Stomach (tissue), 8 donors: ENCODE measurements at regions not wholly inside any gene's neighbourhood (a gene's known extent, or its start where the extent isn't known, plus 50 kb on each side); places are given as distances from the start of the nearest gene placed in this dataset.

Source experiments
- DNase-seq, 2 donors: peaks; one replicate each; pipeline versions ENCODE4 v3.0.0 to v3.0.0-alpha.2; 2013 to 2019
- H3K27ac ChIP-seq, 5 donors: fragments of 200-600 bp in 4 of 5; sonication (generic) in 4 of 5; one replicate each; pipeline ENCODE4 v1.5.1; 2013 to 2019; ENCODE audit warnings: mild to moderate bottlenecking in 1 of 5, moderate library complexity in 1 of 5
- H3K27me3 ChIP-seq, 3 donors: fragments of 200-600 bp; sonication (generic); one replicate each; pipeline ENCODE4 v1.5.1; 2017 to 2019; ENCODE audit warnings: mixed run types in 1 of 3
- H3K36me3 ChIP-seq, 4 donors: fragments of 200-600 bp; sonication (generic); 1 replicate in 3 of 4; 2 replicates in 1 of 4; pipeline ENCODE4 v1.5.1; 2016 to 2019
- H3K4me1 ChIP-seq, 4 donors: fragments of 200-600 bp; sonication (generic); one replicate each; pipeline ENCODE4 v1.5.1; 2016 to 2019
- H3K4me3 ChIP-seq, 4 donors: fragments of 200-600 bp; sonication (generic) in 3 of 4; one replicate each; pipeline ENCODE4 v1.5.1; 2016 to 2019; ENCODE audit warnings: mild to moderate bottlenecking in 1 of 4
- H3K9me3 ChIP-seq, 4 donors: fragments of 200-600 bp; sonication (generic); one replicate each; pipeline ENCODE4 v1.5.1; 2016 to 2019
- EP300 ChIP-seq: sonication (generic); formaldehyde crosslinking; IDR thresholded peaks from one replicate; pipeline ENCODE4 v1.6.1; 2017; ENCODE audit warnings: antibody characterized with exemption
- POLR2A ChIP-seq, 4 donors: fragments of 450-650 bp; IDR thresholded peaks; one replicate each; pipeline ENCODE4 v1.6.1; 2016; ENCODE audit warnings: antibody characterized with exemption in 4 of 4, control low read depth in 2 of 4, mild to moderate bottlenecking in 1 of 4, moderate library complexity in 1 of 4
- POLR2AphosphoS5 ChIP-seq, 3 donors: sonication (generic); formaldehyde crosslinking; IDR thresholded peaks; one replicate each; pipeline ENCODE4 v1.6.1; 2016; ENCODE audit warnings: antibody characterized with exemption in 3 of 3
- WGBS, 5 donors: extraction: QIAGEN DNeasy Blood & Tissue Kit in 3 of 5; methylation state at CpG; one replicate each; pipeline versions ENCODE4 v1.1.5 to v1.1.7; 2013 to 2018; 5-methylcytosine and 5-hydroxymethylcytosine counted together
- intact Hi-C: fragments of 100-400 bp; cut with DNase I; formaldehyde crosslinking; loops from one replicate; pipeline ENCODE4 v1.15.1; 2023; ENCODE audit warnings: low total_unique reads
- TF ChIP-seq, protein P1 (sequence below), 7 experiments: fragments of 450-650 bp in 4 of 7; fragments of 200-600 bp in 3 of 7; sonication (generic) in 3 of 7; IDR thresholded peaks; one replicate each; pipeline ENCODE4 v1.5.1; 2016 to 2019; ENCODE audit warnings: antibody characterized with exemption in 7 of 7, control low read depth in 2 of 7, mild to moderate bottlenecking in 1 of 7
- donor health status: healthy with polysubstance abuse.
- donor health status: Bipolar disorder and iron deficiency.
- donor health status: healthy.

DNA sequence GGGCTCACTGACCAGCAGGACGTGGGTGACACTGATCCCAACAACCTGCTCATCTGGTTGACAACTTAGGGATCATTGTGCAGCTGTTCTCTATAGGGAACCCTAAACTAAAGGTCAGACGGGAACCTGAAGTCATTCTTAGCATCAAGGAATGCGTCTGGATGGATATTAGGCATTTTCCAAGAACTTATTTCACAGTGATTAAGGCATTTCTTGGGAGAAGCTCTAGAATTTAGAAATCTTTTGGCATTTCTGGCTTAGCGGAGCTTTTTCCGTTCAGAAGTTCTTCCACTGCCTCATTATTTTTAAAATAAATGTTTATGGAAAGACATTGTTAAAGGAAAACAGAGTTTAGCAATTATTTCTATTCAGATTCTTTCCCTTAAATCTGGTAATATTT is 303.3 kb upstream of the IGFBP3 start:
- no peak for TF ChIP-seq EP300
- H3K36me3 ChIP-seq, result no peaks in the 10 kb centered on the region
- no peaks in the 10 kb centered on the region for H3K27me3 ChIP-seq
- no peak overlapping the region for H3K27ac ChIP-seq
- peak in 1 of 2 donors; percentile 35 for DNase-seq
- intact Hi-C loops, result no loop called here
- no peaks in the 10 kb centered on the region for H3K4me1 ChIP-seq
- no peaks in the 10 kb centered on the region for H3K9me3 ChIP-seq
- H3K4me3 ChIP-seq, result no peak overlapping the region
- 55 to 73% (median 61%) methylated on average over 5 of the region's 5 CpGs for WGBS, 5 donors

DNA sequence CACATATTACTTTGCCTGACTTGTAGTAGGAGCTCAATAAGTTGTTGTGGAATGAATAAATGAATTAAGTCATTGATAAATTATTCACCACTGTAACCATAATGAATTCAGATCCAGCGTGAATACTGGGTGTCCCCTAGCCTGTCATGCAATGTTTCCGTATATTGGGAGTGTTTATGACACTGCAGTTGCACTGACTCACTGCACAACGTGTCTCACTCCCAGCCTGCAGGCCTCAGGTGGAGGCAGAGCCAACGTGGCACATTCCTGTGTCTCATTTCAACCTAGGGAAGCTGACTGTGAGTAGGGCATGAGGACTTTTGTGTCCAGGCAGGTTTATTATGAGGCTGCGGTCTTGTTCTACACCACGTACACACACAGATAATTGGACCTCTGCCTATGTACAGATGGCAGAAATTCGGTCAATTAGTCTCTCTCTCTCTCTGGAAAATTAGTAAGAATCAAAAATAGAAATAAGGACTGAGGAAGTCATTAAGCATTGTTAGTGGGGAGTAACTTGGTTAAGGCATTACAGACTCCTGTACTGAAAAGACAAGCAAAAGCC is 299.1 kb upstream of the IGFBP3 start:
- Histone ChIP-seq H3K36me3 (no peaks in the 10 kb centered on the region), H3K27ac (no peak overlapping the region), H3K4me1 (peaks cover 0 to 6% (median 0%) of the 10 kb centered on the region in 4 donors), H3K27me3 (no peaks in the 10 kb centered on the region), H3K4me3 (no peak overlapping the region), H3K9me3 (no peaks in the 10 kb centered on the region)
- no peak for DNase-seq
- TF ChIP-seq POLR2A (IDR thresholded peaks at IDR 0.05), result no peak
- no peak for TF ChIP-seq POLR2AphosphoS5 (IDR thresholded peaks at IDR 0.05)
- no peak for TF ChIP-seq EP300
- TF ChIP-seq, protein P1, sequence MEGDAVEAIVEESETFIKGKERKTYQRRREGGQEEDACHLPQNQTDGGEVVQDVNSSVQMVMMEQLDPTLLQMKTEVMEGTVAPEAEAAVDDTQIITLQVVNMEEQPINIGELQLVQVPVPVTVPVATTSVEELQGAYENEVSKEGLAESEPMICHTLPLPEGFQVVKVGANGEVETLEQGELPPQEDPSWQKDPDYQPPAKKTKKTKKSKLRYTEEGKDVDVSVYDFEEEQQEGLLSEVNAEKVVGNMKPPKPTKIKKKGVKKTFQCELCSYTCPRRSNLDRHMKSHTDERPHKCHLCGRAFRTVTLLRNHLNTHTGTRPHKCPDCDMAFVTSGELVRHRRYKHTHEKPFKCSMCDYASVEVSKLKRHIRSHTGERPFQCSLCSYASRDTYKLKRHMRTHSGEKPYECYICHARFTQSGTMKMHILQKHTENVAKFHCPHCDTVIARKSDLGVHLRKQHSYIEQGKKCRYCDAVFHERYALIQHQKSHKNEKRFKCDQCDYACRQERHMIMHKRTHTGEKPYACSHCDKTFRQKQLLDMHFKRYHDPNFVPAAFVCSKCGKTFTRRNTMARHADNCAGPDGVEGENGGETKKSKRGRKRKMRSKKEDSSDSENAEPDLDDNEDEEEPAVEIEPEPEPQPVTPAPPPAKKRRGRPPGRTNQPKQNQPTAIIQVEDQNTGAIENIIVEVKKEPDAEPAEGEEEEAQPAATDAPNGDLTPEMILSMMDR (IDR thresholded peaks at IDR 0.05), result no peak
- WGBS, 5 donors, result 72 to 84% (median 78%) methylated on average over 7 of the region's 7 CpGs
- intact Hi-C loops, result no loop called here

DNA sequence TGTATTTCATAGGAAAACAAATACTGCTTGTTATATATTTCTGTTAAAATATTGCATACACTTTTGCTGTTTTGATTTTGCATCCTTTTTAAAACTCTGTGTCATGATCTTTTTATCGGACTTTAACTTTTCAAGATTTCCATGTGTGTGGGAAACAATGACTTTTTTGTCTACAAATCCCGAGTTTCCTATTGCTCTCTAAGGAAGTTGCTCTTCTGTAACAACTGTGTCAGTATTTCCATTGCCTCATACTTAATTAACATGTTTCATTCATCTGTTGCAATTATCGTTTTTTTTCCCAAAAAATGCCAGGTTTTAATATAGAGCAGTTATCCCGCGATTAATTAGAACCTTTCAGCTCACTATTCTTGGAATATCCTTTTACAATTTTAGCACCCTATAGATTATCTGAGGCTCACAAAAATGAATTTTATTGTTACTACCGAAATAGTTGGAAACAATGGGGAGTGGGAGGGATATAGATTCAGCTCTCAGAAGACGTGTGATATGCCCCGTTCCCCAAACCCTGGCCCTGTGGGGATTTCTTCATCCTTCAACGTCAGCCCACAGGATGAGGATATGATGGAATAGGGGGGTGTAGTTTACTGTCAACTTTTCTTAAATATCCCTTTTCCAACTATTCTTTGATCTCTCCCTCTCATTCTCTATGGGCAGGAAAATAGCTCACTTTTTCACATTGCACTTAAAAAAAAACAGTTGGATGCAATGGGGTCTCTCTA is 297.6 kb upstream of the IGFBP3 start:
- no peak for TF ChIP-seq POLR2A (IDR thresholded peaks at IDR 0.05)
- no peak for TF ChIP-seq EP300
- no peak for TF ChIP-seq POLR2AphosphoS5 (IDR thresholded peaks at IDR 0.05)
- TF ChIP-seq, protein P1 (IDR thresholded peaks at IDR 0.05), result no peak
- Histone ChIP-seq H3K27ac (no peak overlapping the region), H3K4me1 (peaks cover 0 to 6% (median 0%) of the 10 kb centered on the region in 4 donors), H3K9me3 (no peaks in the 10 kb centered on the region), H3K36me3 (no peaks in the 10 kb centered on the region), H3K4me3 (no peak overlapping the region), H3K27me3 (no peaks in the 10 kb centered on the region)
- intact Hi-C loops, result no loop called here
- DNase-seq, result no peak
- WGBS, 5 donors, result 76 to 82% (median 81%) methylated on average over 9 of the region's 9 CpGs

- no peak overlapping the region for H3K4me3 ChIP-seq
- no peaks in the 10 kb centered on the region for H3K27me3 ChIP-seq
- intact Hi-C loops, result no loop called here
- no peaks in the 10 kb centered on the region for H3K9me3 ChIP-seq
- no peak for TF ChIP-seq POLR2AphosphoS5 (IDR thresholded peaks at IDR 0.05)
- TF ChIP-seq, protein P1 (IDR thresholded peaks at IDR 0.05), result no peak
- no peak for TF ChIP-seq EP300
- no peaks in the 10 kb centered on the region for H3K36me3 ChIP-seq
- 36 to 40% (median 38%) methylated on average over 15 of the region's 15 CpGs for WGBS, 5 donors
- DNase-seq, result peak; percentile 67 to 83
- peaks cover 0 to 6% (median 0%) of the 10 kb centered on the region in 4 donors for H3K4me1 ChIP-seq
- H3K27ac ChIP-seq, result peak overlapping the region in 2 of 5 donors; percentile 35 to 60
Observed at GRCh38 chr7:46215987-46216567, 295.0 kb upstream of the IGFBP3 start.

- no peak for DNase-seq
- Histone ChIP-seq H3K9me3 (no peaks in the 10 kb centered on the region), H3K36me3 (no peaks in the 10 kb centered on the region), H3K4me3 (no peak overlapping the region), H3K27ac (no peak overlapping the region), H3K27me3 (no peaks in the 10 kb centered on the region), H3K4me1 (peaks cover 0 to 6% (median 0%) of the 10 kb centered on the region in 4 donors)
- WGBS, 5 donors, result 81 to 100% (median 84%) methylated on average over 1 of the region's 1 CpG
- intact Hi-C loops, result no loop called here
- TF ChIP-seq EP300 (no peak), POLR2A (IDR thresholded peaks at IDR 0.05) (no peak)
- TF ChIP-seq, protein P1 (IDR thresholded peaks at IDR 0.05), result no peak
Observed at GRCh38 chr7:46214526-46214925, 293.5 kb upstream of the IGFBP3 start.
